HG03354 (cell line): ENCODE measurements at regions not wholly inside any gene's neighbourhood (a gene's known extent, or its start where the extent isn't known, plus 50 kb on each side); places are given as distances from the start of the nearest gene placed in this dataset.
"Not testable (repeated sequence)": the region's sequence is repeated elsewhere in the genome, so short reads cannot be mapped to it uniquely, and the experiment has no call there.

Experiments used
- ATAC-seq: cut with Tn5 transposase; IDR thresholded peaks from one replicate; pipeline ENCODE4 v1.9.1; 2021; ENCODE audit warnings: mild to moderate bottlenecking; ENCODE audit not compliant: unreplicated experiment, poor library complexity, severe bottlenecking

DNA sequence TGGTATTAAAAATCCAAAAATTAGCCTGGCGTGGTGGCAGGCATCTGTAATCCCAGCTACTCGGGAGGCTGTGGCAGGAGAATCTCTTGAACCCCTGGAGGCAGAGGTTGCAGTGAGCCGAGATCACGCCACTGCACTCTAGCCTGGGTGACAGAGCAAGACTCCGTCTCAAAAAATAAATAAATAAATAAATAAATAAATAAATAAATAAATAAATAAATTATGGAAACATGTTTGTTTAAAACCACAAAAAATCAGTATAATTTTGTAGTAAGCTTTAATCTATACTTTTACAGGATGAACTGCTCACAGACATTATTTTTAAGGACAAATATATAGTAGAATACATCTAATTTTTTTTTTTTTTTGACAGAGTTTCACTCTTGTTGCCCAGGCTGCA lies 521.3 kb upstream of the ATXN7L3B start:
- not testable (repeated sequence) for ATAC-seq

- ATAC-seq, result no peak
These were observed 518.8 kb upstream of the ATXN7L3B start for GRCh38 chr12:74018849-74019248.

- peak; percentile 99 for ATAC-seq
These were observed 515.7 kb upstream of the ATXN7L3B start for GRCh38 chr12:74021937-74022336.

DNA sequence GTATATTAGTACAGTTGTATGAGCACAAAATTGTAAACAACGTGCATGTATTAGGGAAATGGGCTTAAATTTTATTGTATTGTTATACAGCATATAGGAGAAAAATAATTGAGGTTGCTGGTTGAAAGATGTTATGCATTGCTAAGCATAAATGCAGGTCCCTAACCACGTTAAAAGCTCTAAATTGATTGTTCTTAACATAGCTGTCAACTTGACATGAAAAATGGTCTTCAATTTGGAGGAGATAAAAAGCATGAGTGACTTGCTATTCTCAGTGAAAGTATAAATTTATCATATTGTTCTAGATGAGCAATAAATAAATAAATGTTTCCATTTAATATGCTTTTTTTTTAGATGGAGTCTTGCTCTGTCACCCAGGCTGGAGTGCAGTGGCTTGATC lies 506.6 kb upstream of the ATXN7L3B start:
- no peak for ATAC-seq

DNA sequence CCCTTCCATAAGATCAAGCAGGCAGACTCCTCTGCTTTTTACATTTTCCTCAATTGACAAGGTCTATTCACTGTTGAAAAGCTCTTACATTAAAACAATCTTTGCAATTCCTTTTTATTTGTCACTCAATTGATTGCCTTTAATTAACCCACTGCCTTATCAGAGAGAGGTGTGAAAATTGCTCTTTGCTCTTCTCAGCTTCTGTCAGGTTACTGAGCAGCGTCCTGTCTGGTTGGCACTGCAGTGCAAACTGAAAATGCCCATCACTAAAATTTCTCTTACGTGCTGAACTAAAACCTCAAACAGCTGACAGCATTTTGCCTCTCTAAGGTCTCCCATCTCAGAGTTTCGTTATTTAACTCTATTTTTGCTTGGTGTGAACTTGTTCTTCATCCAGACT lies 504.1 kb upstream of the ATXN7L3B start:
- ATAC-seq, result no peak

DNA sequence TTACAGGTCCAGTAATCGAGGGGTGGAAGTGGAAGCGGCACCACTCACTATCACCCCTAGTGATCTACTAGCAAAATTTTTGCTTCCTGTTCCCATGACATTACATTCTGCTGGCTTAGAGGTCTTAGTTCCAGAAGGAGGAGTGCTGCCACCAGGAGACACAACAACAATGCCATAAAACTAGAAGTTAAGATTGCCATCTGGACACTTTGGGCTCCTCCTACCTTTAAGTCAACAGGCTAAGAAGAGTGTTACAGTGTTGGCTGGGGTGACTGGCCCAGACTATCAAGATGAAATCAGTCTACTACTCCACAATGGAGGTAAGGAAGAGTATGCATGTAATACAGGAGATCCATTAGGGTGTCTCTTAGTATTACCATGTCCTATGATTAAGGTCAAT lies 498.5 kb upstream of the ATXN7L3B start:
- not testable (repeated sequence) for ATAC-seq

- no peak for ATAC-seq
These were observed 494.3 kb upstream of the ATXN7L3B start for GRCh38 chr12:74043343-74043742.

- ATAC-seq, result no peak
These were observed 488.3 kb upstream of the ATXN7L3B start for GRCh38 chr12:74049348-74049747.

DNA sequence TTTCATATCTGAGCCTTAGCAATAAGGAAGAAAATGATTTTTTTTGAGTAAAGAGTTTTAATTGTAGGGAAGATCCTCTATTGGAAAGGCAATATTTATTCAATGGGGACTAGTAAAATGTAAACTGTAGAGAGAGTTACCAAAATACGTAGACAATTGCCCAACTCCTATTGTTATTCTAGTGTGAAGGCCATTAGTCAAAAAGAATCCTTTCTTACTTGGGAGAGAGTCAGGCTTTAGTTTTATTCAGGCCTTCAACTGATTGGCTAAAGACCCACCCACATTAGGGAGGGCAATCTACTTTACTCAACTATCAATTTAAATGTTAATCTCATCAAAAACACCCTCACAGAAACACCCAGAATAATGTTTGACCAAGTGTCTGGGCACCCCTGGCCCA lies 485.8 kb upstream of the ATXN7L3B start:
- no peak for ATAC-seq

GRCh38 chr12:74066476-74066875 lies 471.2 kb upstream of the ATXN7L3B start:
- ATAC-seq, result no peak

DNA sequence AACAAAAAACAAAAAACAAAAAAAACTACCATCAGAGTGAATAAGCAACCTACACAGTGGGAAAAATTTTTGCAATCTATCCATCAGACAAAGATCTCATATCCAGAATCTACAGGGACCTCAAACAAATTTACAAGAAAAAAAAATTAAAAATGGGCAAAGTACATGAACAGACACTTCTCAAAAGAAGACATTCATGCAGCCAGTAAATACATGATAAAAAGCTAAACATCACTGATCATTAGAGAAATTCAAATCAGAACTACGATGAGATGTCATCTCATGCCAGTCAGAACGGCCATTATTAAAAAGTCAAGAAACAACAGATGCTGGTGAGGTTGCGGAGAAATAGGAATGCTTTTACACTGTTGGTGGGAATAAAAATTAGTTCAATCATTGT lies 466.5 kb upstream of the ATXN7L3B start:
- ATAC-seq, result no peak

GRCh38 chr12:74076918-74077317 lies 460.7 kb upstream of the ATXN7L3B start:
- no peak for ATAC-seq

DNA sequence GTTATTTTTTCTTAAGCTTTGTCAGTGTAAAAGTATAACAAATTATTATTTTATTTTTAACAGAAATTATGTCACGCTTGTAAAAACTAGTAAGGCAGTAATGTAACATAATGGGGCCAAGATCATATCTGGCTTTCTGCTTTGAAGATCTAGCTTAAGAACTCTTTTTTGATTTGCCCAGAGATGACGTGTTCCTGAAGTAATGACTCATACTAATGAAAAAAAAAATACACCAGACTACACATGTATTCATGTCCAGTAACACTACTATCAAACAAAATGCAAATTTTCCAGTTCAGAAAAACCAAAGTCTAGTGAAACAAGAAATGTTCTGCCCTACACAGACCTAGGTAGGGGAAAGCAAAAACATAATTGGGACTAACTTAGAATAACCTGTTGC lies 432.2 kb upstream of the ATXN7L3B start:
- ATAC-seq, result no peak

DNA sequence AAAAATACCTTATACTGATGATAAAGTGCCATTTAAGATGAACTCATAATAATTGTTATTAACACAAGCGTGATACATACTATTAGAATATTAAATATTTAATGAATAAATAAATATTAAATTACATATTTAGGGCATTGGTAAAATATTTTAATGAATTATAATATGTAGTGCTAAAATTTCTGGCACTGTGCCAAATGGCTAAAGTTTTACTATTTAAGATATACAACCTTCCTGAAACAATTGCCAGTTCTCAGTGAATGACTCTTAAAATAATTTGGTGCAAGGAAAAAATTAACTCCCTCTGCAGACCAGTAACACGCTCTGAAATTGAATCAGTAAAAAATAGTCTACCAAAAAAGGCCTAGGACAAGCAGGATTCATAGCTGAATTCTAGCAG lies 428.9 kb upstream of the ATXN7L3B start:
- no peak for ATAC-seq

DNA sequence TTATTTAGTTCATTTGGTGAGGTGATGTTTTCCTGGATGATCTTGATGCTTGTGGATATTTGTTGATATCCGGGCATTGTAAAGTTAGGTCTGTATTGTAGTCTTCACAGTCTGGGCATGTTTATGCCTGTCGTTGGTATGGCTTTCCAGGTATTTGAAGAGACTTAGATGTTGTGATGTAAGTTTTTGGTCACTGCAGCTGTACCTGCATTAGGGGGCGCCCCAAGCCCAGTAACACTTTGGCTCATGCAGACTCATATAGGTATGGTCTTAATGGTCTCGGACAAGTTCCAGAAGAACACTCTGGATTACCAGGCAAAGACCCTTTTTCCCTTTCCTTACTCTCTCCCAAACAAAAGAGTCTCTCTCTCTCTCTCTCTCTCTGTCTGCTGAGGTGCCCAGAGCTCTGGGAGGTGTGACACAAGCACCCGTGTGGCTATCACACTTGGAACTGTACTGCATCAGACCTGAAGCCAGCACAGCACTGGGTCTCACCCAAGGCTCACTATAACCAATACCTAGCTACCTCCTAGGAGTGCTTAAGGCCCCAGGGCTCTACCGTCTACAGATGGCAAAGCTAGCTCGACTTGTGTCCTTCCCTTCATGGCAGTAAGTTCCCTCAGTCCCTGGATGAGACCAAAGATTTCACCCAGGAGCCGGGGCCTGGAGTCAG lies 425.8 kb upstream of the ATXN7L3B start:
- no peak for ATAC-seq

DNA sequence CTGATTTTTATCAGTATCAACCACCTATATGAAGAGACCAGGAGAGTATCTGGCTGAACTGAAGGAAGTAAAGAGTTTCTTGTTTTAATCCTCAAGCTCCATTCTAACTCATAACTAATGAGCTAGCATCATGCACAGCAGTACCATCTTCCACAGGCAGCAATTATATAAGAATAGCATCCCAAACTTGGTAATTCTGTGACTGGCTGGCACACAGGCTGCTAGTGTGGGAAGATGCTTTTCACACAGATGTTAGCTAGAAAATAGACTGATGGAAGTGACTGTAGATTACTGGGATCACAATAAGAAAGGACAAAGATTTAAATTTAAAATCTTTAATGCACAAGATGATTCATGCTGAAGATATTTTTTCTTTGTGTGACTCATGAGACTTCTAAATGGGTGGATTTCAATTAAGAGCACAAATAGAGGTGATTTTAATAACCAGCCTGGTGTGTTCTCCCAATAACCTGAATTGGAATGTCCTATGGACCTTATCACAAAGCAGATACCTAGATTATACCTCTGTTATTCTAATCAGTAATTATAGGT lies 417.7 kb upstream of the ATXN7L3B start:
- no peak for ATAC-seq

DNA sequence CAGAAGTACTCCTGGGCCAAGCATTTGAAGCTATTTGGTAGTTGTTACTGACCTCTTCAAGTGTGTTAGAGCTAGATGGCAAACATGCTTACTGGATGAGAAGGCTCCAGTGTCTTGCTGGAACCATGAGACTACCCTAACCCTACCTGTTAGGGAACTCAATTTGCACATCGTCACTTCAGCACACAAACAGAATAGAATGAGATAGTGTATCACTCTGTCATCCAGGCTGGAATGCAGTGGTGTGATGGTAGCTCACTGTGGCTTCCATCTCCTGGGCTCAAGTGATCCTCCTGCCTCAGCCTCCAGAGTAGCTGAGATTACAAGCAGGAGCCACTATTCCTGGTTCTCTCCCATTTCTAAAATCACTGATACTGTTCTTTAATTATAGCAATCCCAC lies 417.0 kb upstream of the ATXN7L3B start:
- no peak for ATAC-seq

DNA sequence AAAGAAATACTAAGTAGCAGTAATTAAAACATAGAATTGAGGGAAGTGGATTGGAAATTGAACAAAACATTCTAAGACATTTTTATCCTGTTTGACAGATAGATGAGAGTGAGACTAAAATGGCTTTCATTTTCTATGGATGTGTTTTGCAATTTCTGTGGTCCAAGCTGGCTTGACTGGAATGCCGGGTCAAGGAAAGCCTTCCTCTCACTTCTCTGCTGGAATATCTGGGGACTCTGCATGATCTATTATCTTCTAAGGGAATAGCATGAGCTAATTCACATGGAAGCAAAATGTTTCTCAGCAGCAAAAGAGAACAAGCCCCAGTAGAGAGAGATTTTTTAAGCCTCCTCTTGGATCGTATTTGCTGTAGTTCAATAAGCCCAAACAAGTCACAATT lies 407.9 kb upstream of the ATXN7L3B start:
- no peak for ATAC-seq

- ATAC-seq, result no peak
These were observed 393.2 kb upstream of the ATXN7L3B start for GRCh38 chr12:74144396-74144795.

- ATAC-seq, result no peak
These were observed 392.3 kb upstream of the ATXN7L3B start for GRCh38 chr12:74145328-74145727.

DNA sequence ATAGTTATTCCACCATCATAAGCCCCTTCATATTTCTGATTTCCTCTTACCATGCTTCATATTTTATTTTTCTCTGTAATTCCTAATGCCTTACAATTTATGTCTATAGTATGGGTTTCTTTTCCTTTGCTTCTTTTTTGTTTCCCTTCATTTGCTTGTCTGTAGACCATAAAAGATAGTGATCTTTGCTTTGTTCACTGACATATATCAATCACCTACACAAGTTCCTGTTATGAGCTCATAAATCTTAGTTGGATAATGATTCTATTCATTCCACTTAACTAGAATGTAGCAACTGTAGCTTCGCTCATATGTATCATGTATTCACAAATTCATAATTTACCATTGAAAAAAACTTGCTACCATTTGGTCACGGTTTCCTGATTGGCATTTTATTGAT lies 388.8 kb upstream of the ATXN7L3B start:
- ATAC-seq, result no peak

- no peak for ATAC-seq
These were observed 385.3 kb upstream of the ATXN7L3B start for GRCh38 chr12:74152370-74152769.
